Naive thymus-derived CD4-positive, alpha-beta T cell (primary cell): ENCODE measurements at regions not wholly inside any gene's neighbourhood (a gene's known extent, or its start where the extent isn't known, plus 50 kb on each side); places are given as distances from the start of the nearest gene placed in this dataset.

Experiments used
- ATAC-seq: fragments of 150-1000 bp; cut with Tn5 transposase; 2 replicates; pipeline ENCODE4 v1.10.0; 2021; ENCODE audit warnings: mild to moderate bottlenecking, moderate library complexity
- CTCF ChIA-PET: fragments of 350-600 bp; sonication (Branson Sonifier 250); formaldehyde crosslinking; loops from one replicate; lab custom pipeline; 2021; ENCODE audit warnings: antibody characterized with exemption; lab: Charles Lee
- POLR2A ChIA-PET: fragments of 350-600 bp; sonication (Branson Sonifier 250); formaldehyde crosslinking; loops from one replicate; lab custom pipeline; 2021; ENCODE audit warnings: antibody characterized with exemption, inconsistent platforms; lab: Charles Lee
- DNase-seq, 9 donors: peaks; one replicate each; pipeline versions ENCODE4 v3.0.0 to v3.0.0-alpha.2; 2020 to 2022; ENCODE audit warnings: mixed read lengths in 1 of 9
- H3K27ac ChIP-seq: one replicate; pipeline ENCODE4 v1.7.0; 2013; ENCODE audit warnings: mild to moderate bottlenecking, low read depth, low read length, moderate library complexity
- H3K27me3 ChIP-seq, 2 donors: one replicate each; pipeline ENCODE4 v1.7.0; 2013; ENCODE audit warnings: low read length in 2 of 2, mild to moderate bottlenecking in 2 of 2, moderate library complexity in 2 of 2; ENCODE audit not compliant: control insufficient read depth in 2 of 2, insufficient read depth in 2 of 2
- H3K36me3 ChIP-seq, 3 experiments: 1 replicate in 2 of 3; 2 replicates in 1 of 3; pipeline ENCODE4 v1.7.0; 2013; ENCODE audit warnings: low read length in 3 of 3, mild to moderate bottlenecking in 3 of 3, moderate library complexity in 1 of 3; ENCODE audit not compliant: insufficient read depth in 3 of 3, control insufficient read depth in 2 of 3
- H3K4me1 ChIP-seq, 2 donors: one replicate each; pipeline ENCODE4 v1.7.0; 2013; ENCODE audit warnings: low read length in 2 of 2, mild to moderate bottlenecking in 2 of 2, moderate library complexity in 1 of 2; ENCODE audit not compliant: control insufficient read depth in 2 of 2, insufficient read depth in 2 of 2
- H3K4me3 ChIP-seq: 2 replicates; pipeline ENCODE4 v1.7.0; 2013; ENCODE audit warnings: mild to moderate bottlenecking, low read length
- H3K9me3 ChIP-seq, 3 experiments: 1 replicate in 2 of 3; 2 replicates in 1 of 3; pipeline ENCODE4 v1.7.0; 2013; ENCODE audit warnings: low read length in 3 of 3; ENCODE audit not compliant: control insufficient read depth in 2 of 3
- H3K27ac Mint-ChIP-seq, 9 donors: one replicate each; pipeline ENCODE4 v1.8.0; 2020 to 2022; ENCODE audit warnings: mixed read lengths in 9 of 9, mild to moderate bottlenecking in 8 of 9, moderate library complexity in 5 of 9, inconsistent platforms in 2 of 9
- H3K27me3 Mint-ChIP-seq, 5 donors: one replicate each; pipeline ENCODE4 v1.8.0; 2021 to 2022; ENCODE audit warnings: mixed read lengths in 5 of 5, mild to moderate bottlenecking in 1 of 5
- H3K36me3 Mint-ChIP-seq, 5 donors: one replicate each; pipeline ENCODE4 v1.8.0; 2020 to 2022; ENCODE audit warnings: mixed read lengths in 5 of 5, mild to moderate bottlenecking in 3 of 5, inconsistent platforms in 1 of 5
- H3K4me1 Mint-ChIP-seq, 7 donors: one replicate each; pipeline ENCODE4 v1.8.0; 2020 to 2022; ENCODE audit warnings: mixed read lengths in 7 of 7, mild to moderate bottlenecking in 3 of 7, inconsistent platforms in 1 of 7
- H3K4me3 Mint-ChIP-seq, 10 donors: one replicate each; pipeline ENCODE4 v1.8.0; 2020 to 2022; ENCODE audit warnings: mild to moderate bottlenecking in 10 of 10, mixed read lengths in 10 of 10, moderate library complexity in 6 of 10, inconsistent platforms in 2 of 10
- H3K9me3 Mint-ChIP-seq, 11 donors: one replicate each; pipeline ENCODE4 v1.8.0; 2020 to 2022; ENCODE audit warnings: mixed read lengths in 11 of 11, mild to moderate bottlenecking in 4 of 11, inconsistent platforms in 1 of 11, moderate library complexity in 1 of 11
- intact Hi-C, 2 donors: fragments of 100-400 bp; cut with micrococcal nuclease; formaldehyde crosslinking; loops; one replicate each; pipeline ENCODE4 v1.15.1; 2023

- Histone ChIP-seq H3K9me3 (no peaks in the 10 kb centered on the region), H3K27me3 (no peaks in the 10 kb centered on the region), H3K36me3 (no peaks in the 10 kb centered on the region), H3K4me1 (no peaks in the 10 kb centered on the region), H3K4me3 (no peak overlapping the region), H3K27ac (no peak overlapping the region)
- Mint-ChIP-seq H3K36me3 (peaks cover 0 to 3% (median 0%) of the 10 kb centered on the region in 5 donors), H3K9me3 (peaks cover 0 to 10% (median 2%) of the 10 kb centered on the region in 11 donors), H3K4me1 (peaks cover 0 to 2% (median 0%) of the 10 kb centered on the region in 7 donors), H3K27me3 (peaks cover 0 to 7% (median 0%) of the 10 kb centered on the region in 5 donors), H3K4me3 (no peak overlapping the region), H3K27ac (no peak overlapping the region)
- ATAC-seq (no peak), DNase-seq (no peak)
- ChIA-PET POLR2A (no interaction called here), CTCF (no interaction called here)
- intact Hi-C loops, result no loop called here
Observed at GRCh38 chr18:37660658-37661057, 95.1 kb upstream of the CELF4 start.

DNA sequence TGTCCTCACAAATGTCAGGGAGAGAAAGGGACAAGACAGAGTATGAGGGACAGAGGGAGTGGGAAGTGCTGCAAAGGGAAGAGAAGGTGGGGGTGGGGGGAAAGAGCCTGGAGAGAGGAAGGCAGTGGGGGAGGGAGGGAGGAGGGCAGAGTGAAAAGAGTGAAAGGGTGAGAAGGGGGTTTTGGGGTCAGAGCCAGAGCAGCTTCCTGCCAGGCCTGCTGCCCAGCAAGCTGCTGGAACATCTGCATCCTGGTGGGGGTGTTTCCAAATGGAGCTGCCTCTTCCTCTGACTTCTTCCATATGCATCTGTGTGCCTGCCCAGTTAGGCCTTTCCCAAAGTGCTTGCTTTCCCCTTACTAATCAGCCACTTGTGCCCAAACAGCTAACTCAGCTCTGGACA is 94.3 kb upstream of the CELF4 start:
- DNase-seq (no peak), ATAC-seq (no peak)
- no peak overlapping the region for H3K27ac ChIP-seq
- no peak overlapping the region for H3K4me3 ChIP-seq
- Mint-ChIP-seq H3K27me3 (peaks cover 0 to 7% (median 0%) of the 10 kb centered on the region in 5 donors), H3K27ac (no peak overlapping the region), H3K4me3 (no peak overlapping the region), H3K9me3 (peaks cover 0 to 11% (median 2%) of the 10 kb centered on the region in 11 donors), H3K36me3 (peaks cover 0 to 3% (median 0%) of the 10 kb centered on the region in 5 donors), H3K4me1 (peaks cover 0 to 2% (median 0%) of the 10 kb centered on the region in 7 donors)
- no peaks in the 10 kb centered on the region for H3K4me1 ChIP-seq
- POLR2A ChIA-PET, result no interaction called here
- no peaks in the 10 kb centered on the region for H3K9me3 ChIP-seq
- intact Hi-C loops, result no loop called here
- no peaks in the 10 kb centered on the region for H3K36me3 ChIP-seq
- no peaks in the 10 kb centered on the region for H3K27me3 ChIP-seq
- CTCF ChIA-PET, result no interaction called here

- Mint-ChIP-seq H3K27ac (no peak overlapping the region), H3K9me3 (peaks cover 0 to 11% (median 2%) of the 10 kb centered on the region in 11 donors), H3K27me3 (peaks cover 0 to 7% (median 0%) of the 10 kb centered on the region in 5 donors), H3K4me3 (no peak overlapping the region), H3K4me1 (peaks cover 0 to 2% (median 0%) of the 10 kb centered on the region in 7 donors), H3K36me3 (peaks cover 0 to 3% (median 0%) of the 10 kb centered on the region in 5 donors)
- Histone ChIP-seq H3K4me3 (no peak overlapping the region), H3K9me3 (no peaks in the 10 kb centered on the region), H3K27ac (no peak overlapping the region), H3K4me1 (no peaks in the 10 kb centered on the region), H3K36me3 (no peaks in the 10 kb centered on the region), H3K27me3 (no peaks in the 10 kb centered on the region)
- intact Hi-C loops, result no loop called here
- CTCF ChIA-PET, result no interaction called here
- no peak for ATAC-seq
- no peak for DNase-seq
- POLR2A ChIA-PET, result no interaction called here
Observed at GRCh38 chr18:37658894-37659293, 93.3 kb upstream of the CELF4 start.

DNA sequence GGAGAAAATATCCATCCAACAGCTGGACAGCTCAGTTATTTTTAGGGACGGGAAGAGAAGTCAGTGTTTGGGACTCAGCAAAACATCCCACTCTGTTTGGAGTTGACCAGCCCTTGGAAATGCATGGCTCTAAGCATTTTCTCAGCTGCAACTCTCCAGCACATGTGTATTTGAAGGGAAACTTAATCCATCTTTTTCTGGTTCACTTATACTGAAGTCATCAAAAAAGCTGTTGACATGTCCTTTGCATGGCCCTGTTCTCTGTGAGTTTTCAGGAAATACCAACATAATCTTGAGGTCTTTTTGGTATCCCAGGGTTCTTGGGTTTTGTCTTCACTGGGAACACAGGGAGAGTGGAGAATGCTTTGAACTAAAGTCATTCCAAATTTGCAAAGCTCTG is 91.9 kb upstream of the CELF4 start:
- H3K36me3 Mint-ChIP-seq, result peaks cover 0 to 3% (median 0%) of the 10 kb centered on the region in 5 donors
- Histone ChIP-seq H3K9me3 (no peaks in the 10 kb centered on the region), H3K4me1 (no peaks in the 10 kb centered on the region), H3K36me3 (no peaks in the 10 kb centered on the region), H3K27ac (no peak overlapping the region), H3K27me3 (no peaks in the 10 kb centered on the region), H3K4me3 (no peak overlapping the region)
- H3K27ac Mint-ChIP-seq, result no peak overlapping the region
- intact Hi-C loops, result no loop called here
- peaks cover 0 to 7% (median 0%) of the 10 kb centered on the region in 5 donors for H3K27me3 Mint-ChIP-seq
- H3K4me3 Mint-ChIP-seq, result no peak overlapping the region
- H3K9me3 Mint-ChIP-seq, result peaks cover 0 to 14% (median 2%) of the 10 kb centered on the region in 11 donors
- no peak for DNase-seq
- no peaks in the 10 kb centered on the region for H3K4me1 Mint-ChIP-seq
- ATAC-seq, result no peak
- ChIA-PET POLR2A (no interaction called here), CTCF (no interaction called here)

DNA sequence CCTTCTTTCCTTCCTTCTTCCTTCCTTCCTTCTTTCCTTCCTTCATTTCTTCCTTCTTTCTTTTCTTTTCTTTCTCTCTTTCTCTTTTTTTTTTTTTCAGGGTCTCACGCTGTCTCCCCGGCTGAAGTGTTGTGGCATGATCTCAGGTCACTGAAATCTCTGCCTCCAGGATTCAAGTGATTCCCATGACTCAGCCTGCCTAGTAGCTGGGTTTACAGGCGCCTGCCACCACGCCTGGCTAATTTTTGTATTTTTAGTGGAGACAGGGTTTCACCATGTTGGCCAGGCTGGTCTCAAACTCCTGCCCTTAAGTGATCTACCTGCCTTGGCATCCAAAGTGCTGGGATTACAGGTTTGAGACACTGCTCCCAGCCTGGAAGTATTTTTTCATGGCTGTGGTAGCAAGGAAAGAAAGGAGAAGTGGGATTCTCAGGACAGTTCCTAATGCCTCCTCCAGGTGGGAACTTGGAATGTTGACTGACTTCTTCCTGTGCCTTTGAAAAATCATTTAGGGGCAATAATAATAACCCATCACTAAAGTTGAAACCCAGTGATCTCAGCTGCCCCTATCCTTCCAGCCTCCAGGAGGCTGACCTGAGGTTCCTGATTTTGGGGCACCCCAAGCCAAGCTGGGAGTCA is 89.3 kb upstream of the CELF4 start:
- ATAC-seq (no peak), DNase-seq (no peak)
- peaks cover 0 to 7% (median 0%) of the 10 kb centered on the region in 5 donors for H3K27me3 Mint-ChIP-seq
- Histone ChIP-seq H3K36me3 (no peaks in the 10 kb centered on the region), H3K27ac (no peak overlapping the region), H3K4me1 (no peaks in the 10 kb centered on the region), H3K4me3 (no peak overlapping the region), H3K9me3 (no peaks in the 10 kb centered on the region), H3K27me3 (no peaks in the 10 kb centered on the region)
- no peaks in the 10 kb centered on the region for H3K4me1 Mint-ChIP-seq
- ChIA-PET POLR2A (no interaction called here), CTCF (no interaction called here)
- peaks cover 0 to 14% (median 3%) of the 10 kb centered on the region in 11 donors for H3K9me3 Mint-ChIP-seq
- intact Hi-C loops, result no loop called here
- no peak overlapping the region for H3K27ac Mint-ChIP-seq
- H3K36me3 Mint-ChIP-seq, result peaks cover 0 to 3% (median 0%) of the 10 kb centered on the region in 5 donors
- H3K4me3 Mint-ChIP-seq, result no peak overlapping the region

DNA sequence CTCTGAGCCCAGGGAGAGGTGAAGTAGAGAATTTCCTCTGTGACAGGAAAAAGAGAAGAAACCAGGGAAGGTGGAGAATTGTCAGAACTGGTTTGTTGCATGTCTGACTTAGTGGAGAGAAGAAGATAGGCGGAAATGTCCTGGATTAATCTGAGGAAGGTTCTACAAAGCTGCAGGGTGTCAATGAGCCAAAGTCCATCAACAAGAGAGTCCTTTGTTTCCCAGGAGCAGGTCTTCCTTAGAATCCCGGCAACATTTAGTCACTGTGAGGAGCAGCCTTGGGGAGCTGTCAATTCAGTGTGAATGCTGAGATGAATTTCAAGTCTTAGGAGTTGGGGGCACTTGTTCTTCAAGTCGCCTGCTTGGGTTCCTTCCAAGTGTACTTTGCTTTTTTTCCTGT is 88.4 kb upstream of the CELF4 start:
- DNase-seq (no peak), ATAC-seq (no peak)
- Histone ChIP-seq H3K27ac (no peak overlapping the region), H3K9me3 (peaks cover 0 to 6% (median 0%) of the 10 kb centered on the region in 3 experiments), H3K4me1 (no peaks in the 10 kb centered on the region), H3K27me3 (no peaks in the 10 kb centered on the region), H3K36me3 (no peaks in the 10 kb centered on the region), H3K4me3 (no peak overlapping the region)
- no peak overlapping the region for H3K27ac Mint-ChIP-seq
- ChIA-PET POLR2A (no interaction called here), CTCF (no interaction called here)
- H3K9me3 Mint-ChIP-seq, result peaks cover 0 to 19% (median 7%) of the 10 kb centered on the region in 11 donors
- no peaks in the 10 kb centered on the region for H3K4me1 Mint-ChIP-seq
- H3K36me3 Mint-ChIP-seq, result no peaks in the 10 kb centered on the region
- H3K27me3 Mint-ChIP-seq, result peaks cover 0 to 6% (median 0%) of the 10 kb centered on the region in 5 donors
- intact Hi-C loops, result no loop called here
- no peak overlapping the region for H3K4me3 Mint-ChIP-seq

DNA sequence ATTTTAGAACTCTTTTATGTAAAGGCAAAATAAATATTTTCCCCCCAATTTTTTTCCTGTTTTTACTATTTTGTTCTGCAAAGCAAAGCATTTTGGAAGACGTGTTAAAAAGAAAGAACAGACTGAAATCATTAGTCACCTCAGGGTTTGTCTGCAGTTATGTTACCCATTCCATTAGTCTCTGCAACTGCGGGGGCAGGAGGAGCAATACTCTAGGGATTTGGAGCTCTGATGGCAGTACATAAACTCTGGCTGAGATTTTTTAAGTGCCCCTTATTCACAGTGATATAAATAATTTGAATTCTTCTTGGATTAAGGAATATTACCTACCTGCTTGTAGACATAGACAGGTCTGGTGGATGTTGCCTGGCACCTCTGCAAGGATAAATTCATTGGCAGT is 88.0 kb upstream of the CELF4 start:
- Mint-ChIP-seq H3K27me3 (peaks cover 0 to 1% (median 0%) of the 10 kb centered on the region in 5 donors), H3K4me1 (no peaks in the 10 kb centered on the region), H3K27ac (no peak overlapping the region), H3K4me3 (no peak overlapping the region), H3K36me3 (no peaks in the 10 kb centered on the region), H3K9me3 (peaks cover 0 to 20% (median 7%) of the 10 kb centered on the region in 11 donors)
- intact Hi-C loops, result no loop called here
- Histone ChIP-seq H3K36me3 (no peaks in the 10 kb centered on the region), H3K4me1 (no peaks in the 10 kb centered on the region), H3K4me3 (no peak overlapping the region), H3K9me3 (peaks cover 0 to 6% (median 0%) of the 10 kb centered on the region in 3 experiments), H3K27me3 (no peaks in the 10 kb centered on the region), H3K27ac (no peak overlapping the region)
- DNase-seq (no peak), ATAC-seq (no peak)
- ChIA-PET POLR2A (no interaction called here), CTCF (no interaction called here)
